ENCODE measurements at regions not wholly inside any gene's neighbourhood (a gene's known extent, or its start where the extent isn't known, plus 50 kb on each side); places are given as distances from the start of the nearest gene placed in this dataset.

DNA sequence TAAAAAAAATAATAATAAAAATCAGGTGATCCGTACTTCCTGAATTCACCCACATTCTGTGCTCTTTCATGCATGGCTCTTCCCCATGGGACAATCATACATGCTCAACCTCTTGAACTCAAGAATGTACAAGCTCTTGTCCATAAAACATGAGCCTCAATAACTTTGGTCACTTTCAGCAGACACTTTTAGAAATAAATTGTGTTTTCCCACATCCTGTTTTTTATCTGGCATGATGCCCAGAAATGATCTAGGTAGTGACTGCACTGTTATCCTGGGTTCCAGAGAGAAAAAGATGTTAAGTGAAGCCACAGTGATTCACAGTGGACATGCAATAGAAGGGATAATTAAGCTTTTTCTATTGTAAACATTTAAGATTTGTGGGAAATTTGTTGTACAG, 537.6 kb upstream of the TMEM132C start:
- Histone ChIP-seq H3K9ac (ENCODE audit: insufficient read depth in 1 of 2, low read length in 2 of 2) (no peak overlapping the region), H3K36me3 (ENCODE audit: control insufficient read depth in 4 of 4, insufficient read depth in 4 of 4, low read length in 4 of 4) (no peaks in the 10 kb centered on the region), H3K4me3 (no peak overlapping the region), H3K4me1 (ENCODE audit: control insufficient read depth in 5 of 5, insufficient read depth in 5 of 5, low read length in 5 of 5) (no peaks in the 10 kb centered on the region), H3K27me3 (ENCODE audit: control insufficient read depth in 3 of 3, insufficient read depth in 3 of 3, low read length in 2 of 3) (no peaks in the 10 kb centered on the region), H3K9me3 (ENCODE audit: control insufficient read depth in 4 of 4, insufficient read depth in 3 of 4, low read length in 3 of 4) (peaks cover 0 to 3% (median 0%) of the 10 kb centered on the region in 4 donors), H3K27ac (ENCODE audit: low read depth in 1 of 2, low read length in 1 of 2) (no peak overlapping the region)
- ATAC-seq (ENCODE audit: insufficient read depth, low FRiP score) (no peak), DNase-seq (no peak)
- 79 to 83% methylated on average over 1 of the region's 1 CpG for WGBS, 2 donors
- TF ChIP-seq, protein P1, sequence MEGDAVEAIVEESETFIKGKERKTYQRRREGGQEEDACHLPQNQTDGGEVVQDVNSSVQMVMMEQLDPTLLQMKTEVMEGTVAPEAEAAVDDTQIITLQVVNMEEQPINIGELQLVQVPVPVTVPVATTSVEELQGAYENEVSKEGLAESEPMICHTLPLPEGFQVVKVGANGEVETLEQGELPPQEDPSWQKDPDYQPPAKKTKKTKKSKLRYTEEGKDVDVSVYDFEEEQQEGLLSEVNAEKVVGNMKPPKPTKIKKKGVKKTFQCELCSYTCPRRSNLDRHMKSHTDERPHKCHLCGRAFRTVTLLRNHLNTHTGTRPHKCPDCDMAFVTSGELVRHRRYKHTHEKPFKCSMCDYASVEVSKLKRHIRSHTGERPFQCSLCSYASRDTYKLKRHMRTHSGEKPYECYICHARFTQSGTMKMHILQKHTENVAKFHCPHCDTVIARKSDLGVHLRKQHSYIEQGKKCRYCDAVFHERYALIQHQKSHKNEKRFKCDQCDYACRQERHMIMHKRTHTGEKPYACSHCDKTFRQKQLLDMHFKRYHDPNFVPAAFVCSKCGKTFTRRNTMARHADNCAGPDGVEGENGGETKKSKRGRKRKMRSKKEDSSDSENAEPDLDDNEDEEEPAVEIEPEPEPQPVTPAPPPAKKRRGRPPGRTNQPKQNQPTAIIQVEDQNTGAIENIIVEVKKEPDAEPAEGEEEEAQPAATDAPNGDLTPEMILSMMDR (IDR thresholded peaks at IDR 0.05; ENCODE audit: control extremely low read depth, extremely low read depth) = no peak

DNA sequence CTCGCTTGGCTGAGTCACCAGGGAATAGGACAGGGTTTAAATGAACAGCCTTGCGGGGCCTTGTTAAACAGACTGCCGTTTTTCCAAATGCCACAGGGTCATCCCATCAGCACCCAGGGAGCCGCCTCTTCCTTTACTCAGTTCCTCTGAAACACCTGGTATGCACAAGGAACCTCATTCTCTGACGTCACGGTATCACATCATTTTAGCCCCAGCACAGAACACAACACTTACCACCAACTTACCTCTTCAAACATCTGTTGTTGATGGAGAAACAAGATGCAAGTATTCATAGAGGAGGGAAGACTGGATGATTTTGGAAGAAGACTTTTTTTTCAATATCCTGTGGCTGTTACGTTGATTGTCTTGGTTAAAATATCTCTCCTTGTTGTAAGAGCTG, 535.3 kb upstream of the TMEM132C start:
- Histone ChIP-seq H3K9me3 (ENCODE audit: control insufficient read depth in 4 of 4, insufficient read depth in 3 of 4, low read length in 3 of 4) (peaks cover 0 to 3% (median under 1%) of the 10 kb centered on the region in 4 donors), H3K4me3 (no peak overlapping the region), H3K27me3 (ENCODE audit: control insufficient read depth in 3 of 3, insufficient read depth in 3 of 3, low read length in 2 of 3) (no peaks in the 10 kb centered on the region), H3K4me1 (ENCODE audit: control insufficient read depth in 5 of 5, insufficient read depth in 5 of 5, low read length in 5 of 5) (no peaks in the 10 kb centered on the region), H3K9ac (ENCODE audit: insufficient read depth in 1 of 2, low read length in 2 of 2) (no peak overlapping the region), H3K36me3 (ENCODE audit: control insufficient read depth in 4 of 4, insufficient read depth in 4 of 4, low read length in 4 of 4) (no peaks in the 10 kb centered on the region), H3K27ac (ENCODE audit: low read depth in 1 of 2, low read length in 1 of 2) (no peak overlapping the region)
- TF ChIP-seq, protein P1 (IDR thresholded peaks at IDR 0.05; ENCODE audit: control extremely low read depth, extremely low read depth) = no peak
- ATAC-seq (ENCODE audit: insufficient read depth, low FRiP score) (no peak), DNase-seq (no peak)
- WGBS, 2 donors = 65 to 79% methylated on average over 7 of the region's 7 CpGs

DNA sequence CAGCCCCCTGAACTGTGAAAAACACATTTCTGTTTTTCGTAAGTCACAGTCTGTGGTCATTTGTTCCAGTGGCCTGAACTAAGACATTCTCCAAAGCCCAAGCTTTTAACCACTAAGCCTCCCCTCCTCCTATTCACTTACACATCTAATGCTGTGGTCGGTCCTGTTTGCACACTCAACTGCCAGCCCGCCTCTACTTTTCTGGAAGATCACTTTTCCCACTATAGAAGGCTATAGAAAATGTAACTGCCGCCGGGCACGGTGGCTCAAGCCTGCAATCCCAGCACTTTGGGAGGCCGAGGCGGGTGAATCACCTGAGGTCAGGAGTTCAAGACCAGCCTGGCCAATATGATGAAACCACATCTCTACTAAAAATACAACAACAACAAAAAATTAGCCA, 524.7 kb upstream of the TMEM132C start:
- no peaks in the 10 kb centered on the region for H3K27me3 ChIP-seq (ENCODE audit: control insufficient read depth in 3 of 3, insufficient read depth in 3 of 3, low read length in 2 of 3)
- no peak for DNase-seq
- H3K9me3 ChIP-seq (ENCODE audit: control insufficient read depth in 4 of 4, insufficient read depth in 3 of 4, low read length in 3 of 4) = no peaks in the 10 kb centered on the region
- no peaks in the 10 kb centered on the region for H3K4me1 ChIP-seq (ENCODE audit: control insufficient read depth in 5 of 5, insufficient read depth in 5 of 5, low read length in 5 of 5)
- no peak overlapping the region for H3K4me3 ChIP-seq
- ATAC-seq (ENCODE audit: insufficient read depth, low FRiP score) = no peak
- TF ChIP-seq, protein P1 (IDR thresholded peaks at IDR 0.05; ENCODE audit: control extremely low read depth, extremely low read depth) = no peak
- 92 to 95% methylated on average over 8 of the region's 8 CpGs for WGBS, 2 donors
- H3K9ac ChIP-seq (ENCODE audit: insufficient read depth in 1 of 2, low read length in 2 of 2) = no peak overlapping the region
- no peak overlapping the region for H3K27ac ChIP-seq (ENCODE audit: low read depth in 1 of 2, low read length in 1 of 2)
- H3K36me3 ChIP-seq (ENCODE audit: control insufficient read depth in 4 of 4, insufficient read depth in 4 of 4, low read length in 4 of 4) = no peaks in the 10 kb centered on the region

DNA sequence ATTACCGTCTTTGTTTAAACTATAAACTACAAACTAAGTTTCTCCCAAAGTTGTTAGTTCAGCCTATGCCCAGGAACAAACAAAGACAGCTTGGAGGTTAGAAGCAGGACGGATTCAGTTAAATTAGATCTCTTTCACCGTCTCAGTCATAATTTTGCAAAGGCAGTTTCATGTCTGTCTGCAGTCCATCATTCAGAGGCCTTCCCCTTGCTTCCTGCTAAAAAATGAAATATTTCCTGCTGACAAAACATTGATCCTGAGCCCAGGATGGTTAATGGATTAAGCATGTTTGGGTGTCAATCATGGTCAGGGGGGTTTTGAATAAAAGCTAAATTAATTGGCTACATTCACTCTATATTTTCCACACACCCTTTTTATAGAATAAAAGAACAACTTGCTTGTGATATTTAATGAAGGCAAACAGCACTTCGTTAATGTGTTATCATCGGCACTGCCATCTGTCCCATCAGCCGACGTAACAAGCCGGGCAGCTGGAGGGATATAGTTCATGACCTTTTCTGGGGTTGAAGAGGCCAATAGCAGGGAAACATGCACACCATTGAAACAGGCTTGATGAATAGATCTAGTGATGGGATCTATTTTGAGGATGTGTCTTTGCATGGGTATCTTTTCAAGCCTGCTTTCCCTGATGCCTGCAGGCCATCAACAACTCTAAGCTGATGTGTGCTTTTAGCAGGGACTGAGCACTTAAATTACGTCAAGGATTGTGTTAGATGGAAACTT, 521.3 kb upstream of the TMEM132C start:
- no peaks in the 10 kb centered on the region for H3K4me1 ChIP-seq (ENCODE audit: control insufficient read depth in 5 of 5, insufficient read depth in 5 of 5, low read length in 5 of 5)
- ATAC-seq (ENCODE audit: insufficient read depth, low FRiP score) (no peak), DNase-seq (no peak)
- no peak overlapping the region for H3K9ac ChIP-seq (ENCODE audit: insufficient read depth in 1 of 2, low read length in 2 of 2)
- H3K36me3 ChIP-seq (ENCODE audit: control insufficient read depth in 4 of 4, insufficient read depth in 4 of 4, low read length in 4 of 4) = no peaks in the 10 kb centered on the region
- 58 to 81% methylated on average over 9 of the region's 9 CpGs for WGBS, 2 donors
- H3K9me3 ChIP-seq (ENCODE audit: control insufficient read depth in 4 of 4, insufficient read depth in 3 of 4, low read length in 3 of 4) = no peaks in the 10 kb centered on the region
- TF ChIP-seq, protein P1 (IDR thresholded peaks at IDR 0.05; ENCODE audit: control extremely low read depth, extremely low read depth) = no peak
- no peak overlapping the region for H3K4me3 ChIP-seq
- H3K27ac ChIP-seq (ENCODE audit: low read depth in 1 of 2, low read length in 1 of 2) = no peak overlapping the region
- H3K27me3 ChIP-seq (ENCODE audit: control insufficient read depth in 3 of 3, insufficient read depth in 3 of 3, low read length in 2 of 3) = no peaks in the 10 kb centered on the region
